CD4-positive, alpha-beta T cell (primary cell): ENCODE measurements at regions not wholly inside any gene's neighbourhood (a gene's known extent, or its start where the extent isn't known, plus 50 kb on each side); places are given as distances from the start of the nearest gene placed in this dataset.

Experiments used
- ATAC-seq: fragments of 200-7000 bp; cut with Tn5 transposase; one replicate; pipeline ENCODE4 v1.10.0; 2022; ENCODE audit warnings: mild to moderate bottlenecking; ENCODE audit not compliant: poor library complexity
- CTCF ChIA-PET: fragments of 350-600 bp; sonication (Branson Sonifier 250); formaldehyde crosslinking; loops from one replicate; lab custom pipeline; 2021; ENCODE audit warnings: antibody characterized with exemption, inconsistent platforms; lab: Charles Lee
- POLR2A ChIA-PET: fragments of 350-600 bp; sonication (Branson Sonifier 250); formaldehyde crosslinking; loops from one replicate; lab custom pipeline; 2021; ENCODE audit warnings: antibody characterized with exemption, inconsistent platforms; lab: Charles Lee
- DNase-seq, 14 experiments: peaks; one replicate each; pipeline ENCODE4 v3.0.0-alpha.2; 2013 to 2020; ENCODE audit warnings: mixed read lengths in 2 of 14
- H3K27ac ChIP-seq, 2 donors: one replicate each; pipeline versions ENCODE4 v1.5.1 to v1.7.0; 2013; ENCODE audit warnings: low read length in 2 of 2, low read depth in 1 of 2, mild to moderate bottlenecking in 1 of 2
- H3K27me3 ChIP-seq, 2 experiments: 1 replicate in 1 of 2; 2 replicates in 1 of 2; pipeline versions ENCODE4 v1.6.1 to v1.7.0; 2013; ENCODE audit warnings: low read length in 2 of 2, control low read depth in 1 of 2, mild to moderate bottlenecking in 1 of 2, moderate library complexity in 1 of 2; ENCODE audit not compliant: insufficient read depth in 2 of 2, control insufficient read depth in 1 of 2
- H3K36me3 ChIP-seq: one replicate; pipeline ENCODE4 v1.6.1; 2013; ENCODE audit warnings: low read length, control low read depth; ENCODE audit not compliant: insufficient read depth
- H3K4me1 ChIP-seq: one replicate; pipeline ENCODE4 v1.6.1; 2013; ENCODE audit warnings: low read length, control low read depth; ENCODE audit not compliant: insufficient read depth
- H3K4me3 ChIP-seq: one replicate; pipeline ENCODE4 v1.5.1; 2013; ENCODE audit warnings: mild to moderate bottlenecking, low read length, moderate library complexity
- H3K9me3 ChIP-seq, 2 experiments: 1 replicate in 1 of 2; 2 replicates in 1 of 2; pipeline versions ENCODE4 v1.6.1 to v1.7.0; 2013; ENCODE audit warnings: low read length in 2 of 2, mild to moderate bottlenecking in 2 of 2, control low read depth in 1 of 2, moderate library complexity in 1 of 2; ENCODE audit not compliant: control insufficient read depth in 1 of 2, insufficient read depth in 1 of 2
- H3K27ac Mint-ChIP-seq: one replicate; pipeline ENCODE4 v1.8.0; 2020; ENCODE audit warnings: mixed read lengths
- H3K27me3 Mint-ChIP-seq: one replicate; pipeline ENCODE4 v1.8.0; 2021; ENCODE audit warnings: mixed read lengths
- H3K36me3 Mint-ChIP-seq: one replicate; pipeline ENCODE4 v1.8.0; 2021; ENCODE audit warnings: low read depth, mixed read lengths
- H3K4me1 Mint-ChIP-seq: one replicate; pipeline ENCODE4 v1.8.0; 2021; ENCODE audit warnings: low read depth, mixed read lengths
- H3K4me3 Mint-ChIP-seq: one replicate; pipeline ENCODE4 v1.8.0; 2020; ENCODE audit warnings: mild to moderate bottlenecking, mixed read lengths
- H3K9me3 Mint-ChIP-seq: one replicate; pipeline ENCODE4 v1.8.0; 2020; ENCODE audit warnings: mixed read lengths
- intact Hi-C, 2 experiments: fragments of 100-400 bp; cut with DNase I in 1 of 2; cut with micrococcal nuclease in 1 of 2; formaldehyde crosslinking; loops; one replicate each; pipeline versions ENCODE4 v1.15.1 to v1.9.0; 2023 to 2025; cut with DNase I, micrococcal nuclease
- TF ChIP-seq, protein P1 (sequence below): fragments of 200-600 bp; IDR thresholded peaks from one replicate; pipeline ENCODE4 v1.8.0; 2022; ENCODE audit warnings: antibody characterized with exemption, mild to moderate bottlenecking

DNA sequence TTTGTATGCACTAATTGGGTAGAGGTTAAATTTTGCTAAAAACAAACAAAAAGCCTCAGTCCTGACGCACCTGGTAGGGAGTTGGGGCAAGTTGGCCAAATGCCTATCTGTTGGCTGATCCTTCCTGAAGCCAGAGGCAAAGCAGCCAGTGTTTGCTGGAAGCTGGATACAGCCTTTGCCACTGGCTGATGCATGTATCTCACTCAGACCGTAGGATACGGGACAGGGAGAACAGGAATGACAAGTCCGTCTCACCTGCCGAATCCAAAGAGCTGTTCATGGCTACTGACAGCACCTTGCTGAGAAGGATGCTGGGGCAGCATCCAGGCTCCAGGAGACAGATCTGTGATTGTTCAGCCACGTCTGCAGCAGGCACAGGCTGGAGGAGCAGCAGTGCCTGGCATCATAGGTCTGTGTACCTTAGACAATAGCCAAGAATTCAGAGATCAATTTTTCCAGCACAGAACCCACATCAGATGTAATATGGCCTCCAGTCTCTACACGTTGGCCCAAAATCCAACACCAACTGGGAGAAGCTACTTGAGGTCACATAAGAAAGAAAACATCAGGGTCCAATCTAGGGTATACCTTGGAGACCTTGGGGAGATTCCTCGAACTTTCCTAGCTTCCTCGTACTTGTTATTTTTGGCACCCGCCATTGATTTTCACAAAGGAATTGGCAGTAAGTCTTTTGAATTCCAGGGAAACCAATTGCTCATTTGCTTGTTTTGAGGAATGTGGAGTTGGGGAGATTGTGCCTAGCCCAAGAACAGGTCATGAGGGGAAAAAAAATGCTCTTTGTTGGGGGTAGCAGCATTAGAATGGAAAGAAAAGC lies 108.5 kb upstream of the ARMC2 start:
- Histone ChIP-seq H3K36me3 (no peaks in the 10 kb centered on the region), H3K4me1 (no peaks in the 10 kb centered on the region), H3K27me3 (no peaks in the 10 kb centered on the region), H3K4me3 (no peak overlapping the region), H3K9me3 (no peaks in the 10 kb centered on the region), H3K27ac (no peak overlapping the region)
- intact Hi-C loops: no loop called here
- H3K9me3 Mint-ChIP-seq: no peaks in the 10 kb centered on the region
- ATAC-seq: no peak
- ChIA-PET CTCF (no interaction called here), POLR2A (no interaction called here)
- no peak for DNase-seq
- H3K27ac Mint-ChIP-seq: no peak overlapping the region
- H3K36me3 Mint-ChIP-seq: no peaks in the 10 kb centered on the region
- no peak overlapping the region for H3K4me3 Mint-ChIP-seq
- H3K4me1 Mint-ChIP-seq: no peaks in the 10 kb centered on the region
- H3K27me3 Mint-ChIP-seq: peaks cover 11% of the 10 kb centered on the region
- TF ChIP-seq, protein P1, sequence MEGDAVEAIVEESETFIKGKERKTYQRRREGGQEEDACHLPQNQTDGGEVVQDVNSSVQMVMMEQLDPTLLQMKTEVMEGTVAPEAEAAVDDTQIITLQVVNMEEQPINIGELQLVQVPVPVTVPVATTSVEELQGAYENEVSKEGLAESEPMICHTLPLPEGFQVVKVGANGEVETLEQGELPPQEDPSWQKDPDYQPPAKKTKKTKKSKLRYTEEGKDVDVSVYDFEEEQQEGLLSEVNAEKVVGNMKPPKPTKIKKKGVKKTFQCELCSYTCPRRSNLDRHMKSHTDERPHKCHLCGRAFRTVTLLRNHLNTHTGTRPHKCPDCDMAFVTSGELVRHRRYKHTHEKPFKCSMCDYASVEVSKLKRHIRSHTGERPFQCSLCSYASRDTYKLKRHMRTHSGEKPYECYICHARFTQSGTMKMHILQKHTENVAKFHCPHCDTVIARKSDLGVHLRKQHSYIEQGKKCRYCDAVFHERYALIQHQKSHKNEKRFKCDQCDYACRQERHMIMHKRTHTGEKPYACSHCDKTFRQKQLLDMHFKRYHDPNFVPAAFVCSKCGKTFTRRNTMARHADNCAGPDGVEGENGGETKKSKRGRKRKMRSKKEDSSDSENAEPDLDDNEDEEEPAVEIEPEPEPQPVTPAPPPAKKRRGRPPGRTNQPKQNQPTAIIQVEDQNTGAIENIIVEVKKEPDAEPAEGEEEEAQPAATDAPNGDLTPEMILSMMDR: no peak

DNA sequence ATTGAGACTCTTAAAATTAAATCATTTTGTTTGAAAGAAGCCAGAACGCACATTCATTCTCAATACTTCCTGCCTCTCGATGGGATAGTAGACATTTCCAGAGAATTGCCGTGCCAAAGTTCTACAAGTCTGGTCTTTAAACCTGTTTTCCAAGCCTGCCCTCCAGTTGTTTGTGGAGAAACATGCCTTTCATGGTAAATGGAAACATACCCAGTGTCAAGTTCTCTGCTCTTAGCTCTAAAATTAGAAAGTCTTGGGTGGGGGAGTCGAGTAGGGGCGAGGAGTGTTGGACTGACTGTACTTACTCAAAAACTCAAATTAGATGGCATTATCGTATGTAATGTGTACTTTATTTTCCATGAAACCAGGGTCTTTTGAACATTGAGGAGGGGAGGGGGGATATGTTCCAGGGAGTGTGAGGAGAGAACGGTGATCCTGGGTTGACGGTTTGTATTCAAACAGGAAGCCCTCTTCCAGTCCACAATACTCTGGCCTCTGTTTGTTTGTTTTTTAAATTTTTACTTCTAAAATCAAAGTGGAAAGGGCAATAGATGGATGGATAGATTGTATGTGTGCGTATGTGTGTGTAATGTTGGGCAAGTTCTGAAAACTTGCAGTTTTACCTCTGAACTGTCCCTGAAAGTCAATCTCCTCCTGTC lies 106.8 kb upstream of the ARMC2 start:
- ATAC-seq (no peak), DNase-seq (no peak)
- Histone ChIP-seq H3K9me3 (no peaks in the 10 kb centered on the region), H3K36me3 (no peaks in the 10 kb centered on the region), H3K27ac (no peak overlapping the region), H3K4me1 (no peaks in the 10 kb centered on the region), H3K27me3 (no peaks in the 10 kb centered on the region), H3K4me3 (no peak overlapping the region)
- TF ChIP-seq, protein P1: no peak
- no peaks in the 10 kb centered on the region for H3K36me3 Mint-ChIP-seq
- H3K4me1 Mint-ChIP-seq: no peaks in the 10 kb centered on the region
- peaks cover 11% of the 10 kb centered on the region for H3K27me3 Mint-ChIP-seq
- CTCF ChIA-PET: interaction anchor here (1.1 kb wide), 1 partner anchor 17 kb away, joined by 3 read pairs; no protein-coding TSS in a partner anchor
- no peak overlapping the region for H3K27ac Mint-ChIP-seq
- POLR2A ChIA-PET: no interaction called here
- no peaks in the 10 kb centered on the region for H3K9me3 Mint-ChIP-seq
- intact Hi-C loops: no loop called here
- H3K4me3 Mint-ChIP-seq: no peak overlapping the region

DNA sequence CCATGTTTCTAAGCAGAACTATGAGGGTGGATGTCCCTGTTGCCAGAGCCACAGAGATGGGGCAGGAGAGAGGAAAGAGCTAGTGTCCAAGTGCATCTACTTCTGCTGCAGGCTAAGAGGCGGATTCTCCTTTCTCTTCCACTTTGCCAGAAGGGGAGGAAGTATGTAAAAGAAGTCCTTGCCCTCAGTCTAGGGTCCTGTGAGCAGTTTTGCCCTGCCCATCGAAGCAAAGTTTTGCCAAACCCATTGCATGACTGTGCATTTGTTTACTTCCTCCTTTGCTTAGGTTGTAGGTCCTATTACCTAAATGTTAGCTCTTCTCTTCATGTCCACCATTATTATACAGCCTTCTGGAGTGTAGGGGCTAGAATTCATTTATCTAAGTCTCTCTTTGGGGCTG lies 106.2 kb upstream of the ARMC2 start:
- Mint-ChIP-seq H3K27ac (no peak overlapping the region), H3K27me3 (peaks cover 11% of the 10 kb centered on the region), H3K9me3 (no peaks in the 10 kb centered on the region), H3K36me3 (no peaks in the 10 kb centered on the region), H3K4me1 (no peaks in the 10 kb centered on the region), H3K4me3 (no peak overlapping the region)
- no peaks in the 10 kb centered on the region for H3K9me3 ChIP-seq
- no peaks in the 10 kb centered on the region for H3K27me3 ChIP-seq
- H3K27ac ChIP-seq: no peak overlapping the region
- ChIA-PET POLR2A (interaction anchor here (0.6 kb wide), 1 partner anchor 505 kb away, joined by 3 read pairs; no protein-coding TSS in a partner anchor), CTCF (interaction anchor here (1.1 kb wide), 1 partner anchor 18 kb away, joined by 3 read pairs; no protein-coding TSS in a partner anchor)
- TF ChIP-seq, protein P1: no peak
- ATAC-seq (no peak), DNase-seq (peak in 3 of 14 experiments; percentile 10 to 31 (median 29))
- no peak overlapping the region for H3K4me3 ChIP-seq
- intact Hi-C loops: no loop called here
- H3K36me3 ChIP-seq: no peaks in the 10 kb centered on the region
- H3K4me1 ChIP-seq: no peaks in the 10 kb centered on the region
